GM19351 (cell line): ENCODE measurements at regions not wholly inside any gene's neighbourhood (a gene's known extent, or its start where the extent isn't known, plus 50 kb on each side); places are given as distances from the start of the nearest gene placed in this dataset.
A peak's percentile ranks its signal among the peaks of the same experiment; 100 is the strongest.

Experiments used
- ATAC-seq: cut with Tn5 transposase; IDR thresholded peaks from one replicate; pipeline ENCODE4 v1.9.1; 2021; ENCODE audit warnings: mild to moderate bottlenecking, moderate library complexity; ENCODE audit not compliant: unreplicated experiment

GRCh38 chr19:27793128-27793643 lies 1419.8 kb downstream of the UQCRFS1 start:
- peak; percentile 68 for ATAC-seq

- no peak for ATAC-seq
Measured at GRCh38 chr19:27792576-27793127, 1420.3 kb downstream of the UQCRFS1 start.

- ATAC-seq: no peak
Measured at GRCh38 chr19:27780367-27781075, 1432.4 kb downstream of the UQCRFS1 start.

DNA sequence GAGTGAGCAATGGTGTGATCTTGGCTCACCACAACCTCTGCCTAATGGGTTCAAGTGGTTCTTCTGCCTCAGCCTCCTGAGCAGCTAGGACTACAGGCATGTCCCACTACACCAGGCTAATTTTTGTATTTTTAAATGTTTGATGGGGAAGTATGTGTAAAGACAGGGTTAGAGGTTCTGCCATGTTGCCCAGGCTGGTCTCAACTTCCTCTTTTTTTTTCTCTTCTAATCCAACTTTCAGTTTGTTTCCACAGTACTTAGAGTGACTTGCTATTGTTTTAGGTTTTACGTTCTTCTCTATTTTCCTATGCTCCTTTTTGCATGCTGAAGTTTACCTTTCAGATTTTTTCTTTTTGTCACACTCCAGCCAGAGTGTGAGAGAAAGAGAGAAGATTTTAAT lies 1433.0 kb downstream of the UQCRFS1 start:
- ATAC-seq: no peak

- no peak for ATAC-seq
Measured at GRCh38 chr19:27777726-27778125, 1435.2 kb downstream of the UQCRFS1 start.

- ATAC-seq: no peak
Measured at GRCh38 chr19:27777242-27777641, 1435.7 kb downstream of the UQCRFS1 start.

- ATAC-seq: no peak
Measured at GRCh38 chr19:27776524-27776923, 1436.4 kb downstream of the UQCRFS1 start.

GRCh38 chr19:27776020-27776419 lies 1436.9 kb downstream of the UQCRFS1 start:
- ATAC-seq: no peak

DNA sequence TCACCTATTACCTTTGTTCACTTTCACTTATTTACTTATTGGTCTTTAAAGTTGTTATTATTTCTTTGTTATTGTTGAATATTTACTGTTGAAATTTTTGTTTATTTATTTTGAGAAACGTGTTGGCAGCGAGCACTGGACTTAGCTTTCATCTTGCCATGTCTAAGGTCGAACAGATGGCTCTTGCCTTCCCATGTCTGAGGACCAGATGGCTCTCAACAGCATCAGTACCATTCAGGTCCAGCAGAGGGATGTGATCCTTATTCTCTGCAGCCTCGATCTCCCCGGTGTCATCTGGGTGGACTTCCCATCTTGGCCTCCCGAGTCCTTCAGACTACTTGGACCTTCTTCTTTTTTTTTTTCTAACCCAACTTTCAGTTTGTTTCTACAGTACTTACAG lies 1437.6 kb downstream of the UQCRFS1 start:
- ATAC-seq: no peak

DNA sequence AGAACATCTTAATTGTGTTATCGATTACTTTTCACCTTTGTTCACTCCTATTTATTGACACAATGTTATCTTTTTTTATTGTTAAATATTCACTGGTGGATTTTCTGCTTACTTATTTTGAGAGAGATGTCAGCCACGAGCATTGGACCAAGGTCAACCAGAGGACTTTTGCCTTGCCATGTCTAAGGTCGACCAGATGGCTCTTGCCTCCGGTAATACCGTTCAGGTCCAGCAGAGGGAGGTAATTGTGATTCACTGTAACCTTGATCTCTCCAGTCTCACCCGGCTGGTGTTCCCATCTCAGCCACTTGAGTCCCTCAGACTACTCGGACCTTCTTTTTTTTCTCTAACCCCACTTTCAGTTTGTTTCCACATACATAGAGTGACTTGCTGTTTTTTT lies 1438.1 kb downstream of the UQCRFS1 start:
- no peak for ATAC-seq

- ATAC-seq: no peak
Measured at GRCh38 chr19:27774337-27774736, 1438.6 kb downstream of the UQCRFS1 start.

DNA sequence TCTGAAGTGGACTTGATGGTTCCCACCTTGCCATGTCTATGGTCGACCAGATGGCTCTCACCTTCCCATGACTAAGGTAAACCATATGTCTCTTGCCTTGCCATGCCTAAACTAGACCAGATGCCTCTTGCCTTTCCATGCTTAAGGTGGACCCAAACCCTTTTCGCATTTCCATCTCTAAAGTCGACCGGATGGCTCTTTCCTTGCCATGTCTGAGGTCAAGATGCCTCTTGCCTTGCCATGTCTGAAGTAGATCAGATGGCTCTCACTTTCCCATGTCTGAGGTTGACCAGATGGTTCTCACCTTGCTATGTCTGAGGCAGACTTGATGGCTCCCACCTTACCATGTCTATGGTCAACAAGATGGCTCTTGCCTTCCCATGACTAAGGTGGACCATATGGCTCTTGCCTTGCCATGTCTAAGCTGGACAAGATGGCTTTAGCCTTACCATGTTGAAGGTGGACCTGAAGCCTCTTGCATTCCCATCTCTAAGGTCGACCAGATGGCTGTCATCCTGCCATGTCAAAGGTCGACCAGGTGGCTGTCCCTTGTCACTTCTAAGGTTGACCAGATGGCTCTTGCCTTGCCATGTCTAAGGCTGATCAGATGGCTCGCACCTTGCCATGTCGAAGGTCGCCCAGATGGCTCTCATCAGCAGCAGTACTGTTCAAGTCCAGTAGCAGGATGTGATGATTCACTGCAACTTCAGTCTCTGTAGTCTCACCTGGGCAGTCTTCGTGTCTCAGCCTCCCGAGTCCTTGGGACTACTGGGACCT lies 1439.4 kb downstream of the UQCRFS1 start:
- ATAC-seq: no peak

GRCh38 chr19:27772059-27772458 lies 1440.9 kb downstream of the UQCRFS1 start:
- no peak for ATAC-seq

DNA sequence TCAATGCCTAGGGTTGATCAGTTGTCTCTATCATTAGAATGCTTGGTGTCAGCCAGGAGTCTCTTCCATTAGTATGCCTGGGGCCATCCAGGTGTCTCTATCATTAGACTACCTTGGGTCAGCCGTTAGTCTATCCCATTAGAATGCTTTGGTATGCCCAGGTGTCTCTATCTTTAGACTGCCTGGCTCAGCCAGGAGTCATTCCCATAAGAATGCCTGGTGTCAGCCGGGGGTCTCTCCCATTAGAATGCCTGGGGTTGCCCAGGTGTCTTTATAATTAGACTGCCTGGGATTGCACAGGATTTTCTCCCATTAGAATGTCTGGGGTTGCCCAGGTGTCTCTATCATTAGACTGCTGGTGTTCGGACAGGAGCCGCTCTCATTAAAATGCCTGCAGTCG lies 1442.9 kb downstream of the UQCRFS1 start:
- no peak for ATAC-seq

DNA sequence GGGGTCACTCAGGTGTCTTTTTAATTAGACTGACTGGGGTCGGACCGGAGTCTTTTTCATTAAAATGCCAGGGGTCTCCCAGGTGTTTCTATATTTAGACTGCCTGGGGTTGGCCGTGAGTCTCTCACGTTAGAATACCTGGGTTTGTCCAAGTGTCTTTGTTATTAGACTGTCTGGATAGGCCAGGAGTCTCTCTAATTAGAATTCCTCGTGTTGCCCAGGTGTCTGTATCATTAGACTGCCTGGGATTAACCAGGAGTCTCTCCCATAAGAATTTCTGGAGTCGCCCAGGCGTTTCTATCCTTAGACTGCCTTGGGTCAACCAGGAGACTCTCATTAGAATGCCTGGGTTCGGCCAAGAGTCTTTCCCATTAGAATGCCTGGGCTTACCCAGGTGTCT lies 1445.7 kb downstream of the UQCRFS1 start:
- ATAC-seq: no peak

DNA sequence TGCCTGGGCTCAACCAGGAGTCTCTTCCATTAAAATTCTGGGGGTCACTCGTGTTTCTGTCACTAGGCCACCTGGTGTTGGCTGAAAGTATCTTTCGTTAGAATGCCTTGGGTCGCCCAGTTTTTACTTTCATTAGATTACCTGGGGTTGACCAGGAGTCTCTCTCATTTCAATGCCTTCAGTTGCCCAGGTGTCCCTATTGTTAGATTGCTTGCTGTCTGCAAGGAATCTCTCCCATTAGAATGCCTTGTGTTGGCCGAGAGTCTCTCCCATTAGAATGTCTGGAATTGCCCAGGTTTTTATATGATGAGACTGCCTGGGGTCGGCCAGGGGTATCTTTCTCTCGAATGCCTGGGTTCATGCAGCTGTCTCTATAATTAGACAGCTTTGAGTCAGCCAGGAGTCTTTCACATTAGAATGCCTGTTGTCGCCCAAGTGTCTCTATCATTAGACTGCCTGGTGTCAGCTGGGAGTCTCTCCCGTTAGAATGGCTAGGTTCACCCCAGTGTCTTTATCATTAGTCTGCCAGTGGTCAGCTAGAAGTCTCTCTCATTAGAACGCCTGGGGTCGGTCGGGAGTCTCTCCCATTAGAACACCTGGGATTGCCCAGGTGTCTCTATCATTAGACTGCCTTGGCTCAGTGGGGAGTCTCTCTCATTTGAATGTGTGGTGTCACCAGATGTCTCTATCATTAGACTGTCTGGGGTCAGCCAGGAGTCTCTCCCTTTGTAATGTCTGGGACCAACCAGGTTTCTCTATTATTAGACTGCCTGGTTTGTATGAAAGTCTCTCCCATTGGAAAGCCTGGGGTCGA lies 1446.8 kb downstream of the UQCRFS1 start:
- no peak for ATAC-seq

GRCh38 chr19:27765397-27765796 lies 1447.6 kb downstream of the UQCRFS1 start:
- no peak for ATAC-seq

DNA sequence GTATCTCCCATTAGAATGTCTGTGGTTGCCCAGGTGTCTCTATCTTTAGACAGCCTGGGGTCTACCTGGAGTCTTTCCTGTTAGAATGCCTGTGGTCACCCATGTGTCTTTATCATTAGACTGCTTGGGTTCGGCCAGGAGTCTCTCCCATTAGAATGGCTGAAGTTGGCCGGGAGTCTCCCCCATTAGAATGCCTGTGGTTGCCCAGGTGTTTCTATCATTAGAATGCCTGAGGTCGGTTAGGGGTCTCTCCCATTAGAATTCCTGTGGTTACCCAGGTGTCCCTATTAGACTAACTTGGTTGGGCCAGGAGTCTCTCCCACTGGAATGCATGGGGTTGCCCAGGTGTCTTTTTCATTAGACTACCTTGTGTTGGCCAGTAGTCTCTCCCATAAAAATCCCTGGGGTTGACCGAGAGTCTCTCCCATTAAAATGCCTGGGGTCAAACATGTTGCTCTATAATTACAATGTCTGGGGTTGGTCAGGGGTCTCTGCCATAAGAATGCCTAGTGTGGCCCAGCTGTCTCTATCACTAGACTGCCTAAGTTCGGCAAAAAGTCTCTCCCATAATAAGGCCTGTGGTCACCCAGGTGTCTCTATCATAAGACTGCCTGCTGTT lies 1448.7 kb downstream of the UQCRFS1 start:
- no peak for ATAC-seq

DNA sequence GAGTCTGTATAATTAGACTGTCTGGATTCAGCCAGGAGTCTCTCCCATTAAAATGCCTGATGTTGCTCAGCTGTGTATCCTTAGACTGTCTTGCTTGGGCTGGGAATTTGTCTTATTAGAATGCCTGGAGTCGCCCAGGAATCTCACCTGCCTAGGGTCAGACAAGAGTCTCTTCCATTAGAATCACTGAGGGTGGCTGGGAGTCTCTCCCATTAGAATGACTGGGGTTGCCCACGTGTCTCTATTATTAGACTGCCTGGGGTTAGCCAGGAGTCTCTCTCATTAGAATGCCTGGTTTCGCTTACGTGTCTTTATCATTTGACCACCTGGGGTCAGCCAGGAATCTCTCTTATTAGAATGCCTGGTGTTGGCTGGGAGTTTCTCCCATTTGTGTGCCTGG lies 1450.0 kb downstream of the UQCRFS1 start:
- no peak for ATAC-seq

- ATAC-seq: no peak
Measured at GRCh38 chr19:27759896-27760295, 1453.1 kb downstream of the UQCRFS1 start.
